Mucosa of descending colon (tissue), 3 donors: ENCODE measurements at regions not wholly inside any gene's neighbourhood (a gene's known extent, or its start where the extent isn't known, plus 50 kb on each side); places are given as distances from the start of the nearest gene placed in this dataset.
A peak's percentile ranks its signal among the peaks of the same experiment; 100 is the strongest.

Experiments
- ATAC-seq: fragments of 200-7000 bp; cut with Tn5 transposase; one replicate; pipeline ENCODE4 v1.9.1; 2020; ENCODE audit warnings: mild to moderate bottlenecking, moderate library complexity
- DNase-seq, 3 donors: peaks; one replicate each; pipeline ENCODE4 v3.0.0-alpha.2; 2020
- H3K36me3 ChIP-seq: fragments of 200-600 bp; one replicate; pipeline ENCODE4 v1.8.0; 2021; ENCODE audit warnings: low read depth, mild to moderate bottlenecking
- H3K4me1 ChIP-seq: fragments of 200-600 bp; one replicate; pipeline ENCODE4 v1.8.0; 2021; ENCODE audit warnings: low read depth, mild to moderate bottlenecking
- H3K4me3 ChIP-seq: fragments of 200-600 bp; one replicate; pipeline ENCODE4 v1.8.0; 2021; ENCODE audit warnings: mild to moderate bottlenecking
- H3K9me3 ChIP-seq: fragments of 200-600 bp; one replicate; pipeline ENCODE4 v1.8.0; 2021; ENCODE audit warnings: mild to moderate bottlenecking
- intact Hi-C, 2 donors: fragments of 100-400 bp; cut with DNase I in 1 of 2; cut with micrococcal nuclease in 1 of 2; formaldehyde crosslinking; loops; one replicate each; pipeline versions ENCODE4 v1.11.0 to v1.11.1; 2022; cut with DNase I, micrococcal nuclease
- TF ChIP-seq, protein P1 (sequence below): fragments of 200-600 bp; IDR thresholded peaks from one replicate; pipeline ENCODE4 v1.8.0; 2022; ENCODE audit warnings: antibody characterized with exemption, mild to moderate bottlenecking
- donor health status: DM: no; HTN: no; CAD: no; lungs with moderate emphysema.
- donor health status: DM: no; HTN: no; CAD: no.
- donor health status: DM: no; HTN: yes; CAD: no.

DNA sequence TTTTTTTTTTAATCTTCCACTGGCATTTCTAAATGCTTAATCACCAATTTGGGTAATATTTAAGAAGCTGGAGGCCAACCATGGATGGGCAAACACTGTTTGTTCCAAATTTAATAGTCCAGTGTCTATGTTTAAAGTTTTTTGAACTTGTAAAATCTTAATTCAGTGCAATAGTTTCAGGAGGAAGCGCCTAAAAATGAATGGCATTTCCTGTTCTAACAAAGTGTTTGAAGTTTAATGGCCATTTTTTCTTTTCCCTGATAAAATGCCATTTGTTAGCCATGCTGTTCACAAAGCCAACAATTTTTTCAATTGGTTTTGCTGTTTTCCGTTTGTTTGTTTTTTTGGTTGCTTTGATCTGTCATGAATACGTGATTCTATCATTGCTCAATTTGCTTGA, 552.1 kb downstream of the LMO4 start:
- TF ChIP-seq, protein P1, sequence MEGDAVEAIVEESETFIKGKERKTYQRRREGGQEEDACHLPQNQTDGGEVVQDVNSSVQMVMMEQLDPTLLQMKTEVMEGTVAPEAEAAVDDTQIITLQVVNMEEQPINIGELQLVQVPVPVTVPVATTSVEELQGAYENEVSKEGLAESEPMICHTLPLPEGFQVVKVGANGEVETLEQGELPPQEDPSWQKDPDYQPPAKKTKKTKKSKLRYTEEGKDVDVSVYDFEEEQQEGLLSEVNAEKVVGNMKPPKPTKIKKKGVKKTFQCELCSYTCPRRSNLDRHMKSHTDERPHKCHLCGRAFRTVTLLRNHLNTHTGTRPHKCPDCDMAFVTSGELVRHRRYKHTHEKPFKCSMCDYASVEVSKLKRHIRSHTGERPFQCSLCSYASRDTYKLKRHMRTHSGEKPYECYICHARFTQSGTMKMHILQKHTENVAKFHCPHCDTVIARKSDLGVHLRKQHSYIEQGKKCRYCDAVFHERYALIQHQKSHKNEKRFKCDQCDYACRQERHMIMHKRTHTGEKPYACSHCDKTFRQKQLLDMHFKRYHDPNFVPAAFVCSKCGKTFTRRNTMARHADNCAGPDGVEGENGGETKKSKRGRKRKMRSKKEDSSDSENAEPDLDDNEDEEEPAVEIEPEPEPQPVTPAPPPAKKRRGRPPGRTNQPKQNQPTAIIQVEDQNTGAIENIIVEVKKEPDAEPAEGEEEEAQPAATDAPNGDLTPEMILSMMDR, result no peak
- intact Hi-C loops, result no loop called here
- Histone ChIP-seq H3K4me3 (no peak overlapping the region), H3K9me3 (no peaks in the 10 kb centered on the region), H3K4me1 (no peaks in the 10 kb centered on the region), H3K36me3 (no peaks in the 10 kb centered on the region)
- DNase-seq, result no peak
- ATAC-seq, result no peak

GRCh38 chr1:87883906-87884305, 555.2 kb downstream of the LMO4 start:
- TF ChIP-seq, protein P1, result no peak
- Histone ChIP-seq H3K4me3 (no peak overlapping the region), H3K9me3 (no peaks in the 10 kb centered on the region), H3K4me1 (no peaks in the 10 kb centered on the region), H3K36me3 (no peaks in the 10 kb centered on the region)
- intact Hi-C loops, result no loop called here
- ATAC-seq, result no peak
- no peak for DNase-seq

- H3K4me3 ChIP-seq, result no peak overlapping the region
- H3K4me1 ChIP-seq, result no peaks in the 10 kb centered on the region
- TF ChIP-seq, protein P1, result no peak
- no peaks in the 10 kb centered on the region for H3K9me3 ChIP-seq
- DNase-seq, result no peak
- no peaks in the 10 kb centered on the region for H3K36me3 ChIP-seq
- intact Hi-C loops, result no loop called here
- ATAC-seq, result no peak
These were observed 555.9 kb downstream of the LMO4 start for GRCh38 chr1:87884581-87884980.

GRCh38 chr1:87885278-87886025, 556.8 kb downstream of the LMO4 start:
- TF ChIP-seq, protein P1, result no peak
- peak; percentile 70 for ATAC-seq
- Histone ChIP-seq H3K4me1 (no peaks in the 10 kb centered on the region), H3K9me3 (no peaks in the 10 kb centered on the region), H3K4me3 (no peak overlapping the region), H3K36me3 (no peaks in the 10 kb centered on the region)
- intact Hi-C loops, result no loop called here
- peak in 1 of 3 donors; percentile 21 for DNase-seq

DNA sequence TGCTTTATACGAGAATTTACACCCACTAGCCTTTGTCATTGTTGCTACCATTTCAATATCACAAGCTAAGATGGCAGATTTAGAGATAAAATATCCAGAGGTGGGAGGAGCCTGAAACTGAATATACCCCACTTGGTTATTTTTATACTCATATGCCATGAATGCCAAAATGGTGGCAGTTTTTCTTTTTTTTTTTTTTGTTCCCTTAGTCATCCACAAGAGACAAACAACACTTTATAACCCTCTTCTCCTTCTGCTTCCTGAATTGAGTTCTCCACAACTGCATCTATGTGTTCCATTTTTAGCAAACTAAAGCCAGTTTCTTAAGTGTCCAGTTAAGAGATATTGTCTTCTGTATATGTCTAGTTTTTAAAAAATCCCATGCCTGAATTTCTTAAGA, 558.4 kb downstream of the LMO4 start:
- ATAC-seq (no peak), DNase-seq (no peak)
- no peaks in the 10 kb centered on the region for H3K4me1 ChIP-seq
- H3K4me3 ChIP-seq, result no peak overlapping the region
- no peaks in the 10 kb centered on the region for H3K36me3 ChIP-seq
- TF ChIP-seq, protein P1, result no peak
- no peaks in the 10 kb centered on the region for H3K9me3 ChIP-seq
- intact Hi-C loops, result no loop called here
